GM18505 (cell line): ENCODE measurements at regions not wholly inside any gene's neighbourhood (a gene's known extent, or its start where the extent isn't known, plus 50 kb on each side); places are given as distances from the start of the nearest gene placed in this dataset.

Experiments
- ATAC-seq: cut with Tn5 transposase; IDR thresholded peaks from one replicate; pipeline ENCODE4 v1.9.1; 2021; ENCODE audit not compliant: unreplicated experiment
- POLR2A ChIP-seq: IDR thresholded peaks from 4 replicates; pipeline ENCODE4 v1.6.1; 2011; ENCODE audit warnings: borderline replicate concordance; ENCODE audit not compliant: insufficient read depth, insufficient read length; ENCODE audit errors: extremely low read depth

GRCh38 chr3:34363881-34364280, 565.5 kb downstream of the PDCD6IP start:
- ATAC-seq: no peak
- no peak for TF ChIP-seq POLR2A

- no peak for ATAC-seq
- no peak for TF ChIP-seq POLR2A
Measured at GRCh38 chr3:34364335-34364734, 565.9 kb downstream of the PDCD6IP start.

- no peak for ATAC-seq
- no peak for TF ChIP-seq POLR2A
Measured at GRCh38 chr3:34365231-34365630, 566.8 kb downstream of the PDCD6IP start.

GRCh38 chr3:34365771-34366170, 567.3 kb downstream of the PDCD6IP start:
- TF ChIP-seq POLR2A: no peak
- ATAC-seq: no peak

GRCh38 chr3:34367521-34367920, 569.1 kb downstream of the PDCD6IP start:
- TF ChIP-seq POLR2A: no peak
- ATAC-seq: no peak

GRCh38 chr3:34374521-34374920, 576.1 kb downstream of the PDCD6IP start:
- ATAC-seq: no peak
- no peak for TF ChIP-seq POLR2A

- ATAC-seq: no peak
- TF ChIP-seq POLR2A: no peak
Measured at GRCh38 chr3:34376691-34377090, 578.3 kb downstream of the PDCD6IP start.

GRCh38 chr3:34377961-34378360, 579.5 kb downstream of the PDCD6IP start:
- TF ChIP-seq POLR2A: no peak
- ATAC-seq: no peak

- no peak for TF ChIP-seq POLR2A
- no peak for ATAC-seq
Measured at GRCh38 chr3:34381243-34381642, 582.8 kb downstream of the PDCD6IP start.

GRCh38 chr3:34382859-34383258, 584.4 kb downstream of the PDCD6IP start:
- TF ChIP-seq POLR2A: no peak
- ATAC-seq: no peak

GRCh38 chr3:34386309-34386708, 587.9 kb downstream of the PDCD6IP start:
- no peak for TF ChIP-seq POLR2A
- ATAC-seq: no peak

- TF ChIP-seq POLR2A: no peak
- no peak for ATAC-seq
Measured at GRCh38 chr3:34387826-34388564, 589.6 kb downstream of the PDCD6IP start.

GRCh38 chr3:34388830-34389229, 590.4 kb downstream of the PDCD6IP start:
- ATAC-seq: no peak
- TF ChIP-seq POLR2A: no peak

- no peak for TF ChIP-seq POLR2A
- no peak for ATAC-seq
Measured at GRCh38 chr3:34394978-34395748, 596.7 kb downstream of the PDCD6IP start.

GRCh38 chr3:34396288-34396687, 597.9 kb downstream of the PDCD6IP start:
- TF ChIP-seq POLR2A: no peak
- no peak for ATAC-seq

GRCh38 chr3:34396956-34397355, 598.5 kb downstream of the PDCD6IP start:
- TF ChIP-seq POLR2A: no peak
- no peak for ATAC-seq
